SKM-1 treated with dmso at 0.1 percent for 144 hours (cell line): ENCODE measurements at regions not wholly inside any gene's neighbourhood (a gene's known extent, or its start where the extent isn't known, plus 50 kb on each side); places are given as distances from the start of the nearest gene placed in this dataset.

Source experiments
- DNase-seq: peaks from one replicate; lab custom pipeline; 2025; ENCODE audit not compliant: unreplicated experiment; lab: John Stamatoyannopoulos, UW

GRCh38 chr1:102074874-102075273 lies 78.1 kb upstream of the OLFM3 start:
- no peak for DNase-seq

- no peak for DNase-seq
Measured at GRCh38 chr1:102071451-102071850, 74.7 kb upstream of the OLFM3 start.

GRCh38 chr1:102050556-102050955 lies 53.8 kb upstream of the OLFM3 start:
- no peak for DNase-seq

GRCh38 chr1:102047724-102048123 lies 51.0 kb upstream of the OLFM3 start:
- DNase-seq = no peak
